IMR-90 (cell line): ENCODE measurements at regions not wholly inside any gene's neighbourhood (a gene's known extent, or its start where the extent isn't known, plus 50 kb on each side); places are given as distances from the start of the nearest gene placed in this dataset.

Experiments used
- ATAC-seq: fragments of 200-7000 bp; cut with Tn5 transposase; 2 replicates; pipeline ENCODE4 v1.9.1; 2020; ENCODE audit warnings: low read depth, mild to moderate bottlenecking, moderate library complexity
- BruUV-seq: library from RNA; stranded (reverse); fragments of 400-500 nt; replicated peaks from 2 replicates; lab custom pipeline; 2021; lab: Mats Ljungman, UMichigan
- CTCF ChIA-PET: fragments of 300-600 bp; formaldehyde crosslinking; extraction: SDS; loops from one replicate; lab custom pipeline; 2021; ENCODE audit warnings: antibody characterized with exemption; lab: Yijun Ruan, JAX
- POLR2A ChIA-PET: fragments of 300-600 bp; sonication (Branson Sonifier 250); formaldehyde crosslinking; loops from one replicate; lab custom pipeline; 2022; ENCODE audit warnings: antibody characterized with exemption; ENCODE audit not compliant: unreplicated experiment; lab: Charles Lee
- DNase-seq: peaks from one replicate; pipeline ENCODE4 v3.0.0; 2013
- H2AFZ ChIP-seq: replicated peaks from 2 replicates; pipeline ENCODE3; 2013; ENCODE audit warnings: low read length, mild to moderate bottlenecking; ENCODE audit not compliant: poor library complexity
- H2AK5ac ChIP-seq: 2 replicates; pipeline ENCODE4 v1.6.1; 2013; ENCODE audit warnings: low read depth, low read length, inconsistent platforms
- H2AK9ac ChIP-seq: replicated peaks from 2 replicates; pipeline ENCODE3; 2013; ENCODE audit warnings: mild to moderate bottlenecking, low read depth, low read length, moderate library complexity; ENCODE audit not compliant: poor library complexity
- H2BK120ac ChIP-seq: 2 replicates; pipeline ENCODE4 v1.6.1; 2013; ENCODE audit warnings: low read depth, low read length, inconsistent platforms
- H2BK15ac ChIP-seq: 3 replicates; pipeline ENCODE4 v1.6.1; 2013; ENCODE audit warnings: low read depth, low read length, inconsistent platforms
- H2BK20ac ChIP-seq: 2 replicates; pipeline ENCODE4 v1.6.1; 2013; ENCODE audit warnings: low read depth, mild to moderate bottlenecking, inconsistent platforms, low read length, moderate library complexity
- H2BK5ac ChIP-seq: 2 replicates; pipeline ENCODE4 v1.6.1; 2013; ENCODE audit warnings: mild to moderate bottlenecking, low read depth, low read length, inconsistent platforms; ENCODE audit not compliant: poor library complexity, severe bottlenecking
- H3K14ac ChIP-seq: replicated peaks from 2 replicates; pipeline ENCODE4 v1.6.1; 2013; ENCODE audit warnings: low read depth, low read length, inconsistent platforms
- H3K18ac ChIP-seq: 2 replicates; pipeline ENCODE4 v1.6.1; 2013; ENCODE audit warnings: low read depth, low read length, control low read depth
- H3K23ac ChIP-seq: 2 replicates; pipeline ENCODE4 v1.6.1; 2013; ENCODE audit warnings: low read depth, low read length, inconsistent platforms
- H3K27ac ChIP-seq: 2 replicates; pipeline ENCODE4 v1.5.1; 2013; ENCODE audit warnings: mild to moderate bottlenecking, control low read depth, low read length; ENCODE audit not compliant: insufficient read depth
- H3K27me3 ChIP-seq: 2 replicates; pipeline ENCODE4 v1.6.1; 2013; ENCODE audit warnings: low read length; ENCODE audit not compliant: control insufficient read depth, insufficient read depth
- H3K36me3 ChIP-seq: 2 replicates; pipeline ENCODE4 v1.6.1; 2013; ENCODE audit warnings: low read length, mixed read lengths; ENCODE audit not compliant: control insufficient read depth, insufficient read depth
- H3K4ac ChIP-seq: 2 replicates; pipeline ENCODE4 v1.6.1; 2013; ENCODE audit warnings: low read depth, low read length, inconsistent platforms
- H3K4me1 ChIP-seq: 2 replicates; pipeline ENCODE4 v1.6.1; 2013; ENCODE audit warnings: low read length, mixed read lengths; ENCODE audit not compliant: control insufficient read depth, insufficient read depth
- H3K4me2 ChIP-seq: 2 replicates; pipeline ENCODE4 v1.6.1; 2013; ENCODE audit warnings: low read depth, mild to moderate bottlenecking, control low read depth, low read length, moderate library complexity
- H3K4me3 ChIP-seq: 2 replicates; pipeline ENCODE4 v1.5.1; 2013; ENCODE audit warnings: low read depth, mild to moderate bottlenecking, control low read depth, low read length, moderate library complexity; ENCODE audit not compliant: insufficient read depth
- H3K56ac ChIP-seq: 2 replicates; pipeline ENCODE4 v1.6.1; 2013; ENCODE audit warnings: low read length, inconsistent platforms; ENCODE audit not compliant: insufficient read depth; ENCODE audit errors: extremely low read depth
- H3K79me1 ChIP-seq, 2 experiments: 2 replicates each; pipeline ENCODE4 v1.6.1; 2013; ENCODE audit warnings: low read length in 2 of 2, inconsistent platforms in 1 of 2, low read depth in 1 of 2
- H3K9ac ChIP-seq: 2 replicates; pipeline ENCODE4 v1.6.1; 2013; ENCODE audit warnings: low read depth, low read length, control low read depth
- H3K9me1 ChIP-seq: 2 replicates; pipeline ENCODE4 v1.6.1; 2013; ENCODE audit warnings: low read length, inconsistent platforms; ENCODE audit not compliant: insufficient read depth
- H3K9me3 ChIP-seq: 2 replicates; pipeline ENCODE4 v1.6.1; 2013; ENCODE audit warnings: low read length; ENCODE audit not compliant: control insufficient read depth, insufficient read depth
- H4K20me1 ChIP-seq: 2 replicates; pipeline ENCODE4 v1.6.1; 2013; ENCODE audit warnings: low read length, inconsistent platforms; ENCODE audit not compliant: insufficient read depth
- H4K5ac ChIP-seq: 2 replicates; pipeline ENCODE4 v1.6.1; 2013; ENCODE audit warnings: mild to moderate bottlenecking, low read depth, low read length, control low read depth
- H4K8ac ChIP-seq, 2 experiments: 2 replicates each; pipeline ENCODE4 v1.6.1; 2013; ENCODE audit warnings: low read depth in 2 of 2, low read length in 2 of 2, control low read depth in 1 of 2, inconsistent platforms in 1 of 2
- H4K91ac ChIP-seq: 2 replicates; pipeline ENCODE4 v1.6.1; 2013; ENCODE audit warnings: low read depth, low read length, inconsistent platforms; ENCODE audit not compliant: insufficient read depth
- BHLHE40 ChIP-seq: fragments of 150-350 bp; IDR thresholded peaks from 2 replicates; pipeline ENCODE4 v1.6.1; 2016; ENCODE audit warnings: mild to moderate bottlenecking, low read depth, low read length
- CEBPB ChIP-seq: IDR thresholded peaks from 2 replicates; pipeline ENCODE4 v1.6.1; 2012; ENCODE audit warnings: low read depth, low read length, improper control_type of control experiment
- CTCF ChIP-seq: conservative IDR thresholded peaks from 2 replicates; pipeline ENCODE4 v1.5.1; 2012; ENCODE audit warnings: mild to moderate bottlenecking, low read depth, low read length, improper control_type of control experiment
- FOS ChIP-seq: fragments of 150-350 bp; IDR thresholded peaks from 2 replicates; pipeline ENCODE4 v1.6.1; 2016; ENCODE audit warnings: low read depth, low read length
- MAFK ChIP-seq: IDR thresholded peaks from 2 replicates; pipeline ENCODE4 v1.6.1; 2012; ENCODE audit warnings: low read depth, low read length, improper control_type of control experiment
- MXI1 ChIP-seq: IDR thresholded peaks from 2 replicates; pipeline ENCODE4 v1.6.1; 2012; ENCODE audit warnings: low read depth, mild to moderate bottlenecking, low read length, moderate library complexity, borderline replicate concordance
- RAD21 ChIP-seq: IDR thresholded peaks from 2 replicates; pipeline ENCODE4 v1.6.1; 2012; ENCODE audit warnings: low read length, improper control_type of control experiment
- RCOR1 ChIP-seq: IDR thresholded peaks from 2 replicates; pipeline ENCODE4 v1.6.1; 2012; ENCODE audit warnings: mild to moderate bottlenecking, low read length, improper control_type of control experiment; ENCODE audit not compliant: insufficient replicate concordance
- USF2 ChIP-seq: fragments of 150-350 bp; IDR thresholded peaks from 2 replicates; pipeline ENCODE4 v1.6.1; 2017; ENCODE audit warnings: mild to moderate bottlenecking, antibody characterized with exemption, low read length, low read depth
- WGBS, 2 experiments: methylation state at CpG; one replicate each; pipeline versions ENCODE4 v1.1.5 to v1.1.7; 2013; ENCODE audit warnings: missing lambda C conversion rate in 2 of 2; ENCODE audit not compliant: insufficient read length in 1 of 2; ENCODE audit errors: extremely low coverage in 2 of 2; 5-methylcytosine and 5-hydroxymethylcytosine counted together
- dilution Hi-C: fragments of 300-500 bp; cut with HindIII; formaldehyde crosslinking; loops from one replicate; pipeline ENCODE4 v1.14.3; 2018; ENCODE audit warnings: low sequenced_read_pairs; ENCODE audit not compliant: unreplicated experiment
- in situ Hi-C: fragments of 300-500 bp; cut with MboI; formaldehyde crosslinking; loops from 3 replicates; pipeline ENCODE4 v1.14.3; 2019; ENCODE audit warnings: low sequenced_read_pairs, inconsistent platforms, mixed read lengths
- intact Hi-C: fragments of 100-400 bp; cut with micrococcal nuclease; formaldehyde crosslinking; loops from 2 replicates; pipeline ENCODE4 v1.10.0; 2022
- TF ChIP-seq, protein P1 (sequence below): fragments of 150-350 bp; IDR thresholded peaks from 2 replicates; pipeline ENCODE4 v1.6.1; 2016; ENCODE audit warnings: low read depth, mild to moderate bottlenecking, low read length, moderate library complexity, borderline replicate concordance

DNA sequence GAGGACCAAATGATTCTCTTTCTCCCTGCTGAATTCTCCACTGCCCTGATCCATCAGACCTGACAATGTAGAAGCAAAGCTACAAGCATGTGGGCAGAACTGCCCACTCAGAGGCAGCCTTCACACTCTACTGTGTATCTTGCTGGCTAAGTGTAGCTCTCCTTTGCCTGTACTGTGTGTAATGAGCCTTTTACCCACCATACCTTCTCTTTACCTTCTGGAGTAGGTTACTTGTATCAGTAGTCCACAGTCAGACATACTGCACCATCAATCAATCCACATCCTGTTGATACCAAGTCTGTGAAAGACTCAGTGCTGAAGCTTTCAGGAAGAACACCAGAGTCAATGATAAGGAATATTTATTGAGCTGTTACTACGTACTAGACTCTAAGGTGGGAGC is 440.7 kb upstream of the ARHGEF26 start:
- H3K4ac ChIP-seq = no peak overlapping the region
- intact Hi-C loops = no loop called here
- H2BK120ac ChIP-seq = no peak overlapping the region
- POLR2A ChIA-PET = interaction anchor here (0.5 kb wide), 1 partner anchor 37 kb away, joined by 3 read pairs; no protein-coding TSS in a partner anchor
- no peak overlapping the region for H3K27ac ChIP-seq
- H3K36me3 ChIP-seq = no peaks in the 10 kb centered on the region
- dilution Hi-C loops = no loop called here
- no peak overlapping the region for H2BK5ac ChIP-seq
- no peak overlapping the region for H3K14ac ChIP-seq
- CTCF ChIA-PET = no interaction called here
- H3K79me1 ChIP-seq = no peaks in the 10 kb centered on the region
- no peak overlapping the region for H4K91ac ChIP-seq
- no TSS peak for BruUV-seq
- H4K5ac ChIP-seq = no peak overlapping the region
- in situ Hi-C loops = no loop called here
- no peak overlapping the region for H3K4me3 ChIP-seq
- H4K20me1 ChIP-seq = no peaks in the 10 kb centered on the region
- no peak for ATAC-seq
- H3K23ac ChIP-seq = no peak overlapping the region
- WGBS, 2 experiments = no CpG with 5 or more reads among the region's 1 CpG
- no peaks in the 10 kb centered on the region for H3K9me1 ChIP-seq
- no peak overlapping the region for H2BK20ac ChIP-seq
- DNase-seq = no peak
- no peaks in the 10 kb centered on the region for H3K27me3 ChIP-seq
- no peak overlapping the region for H3K56ac ChIP-seq
- no peak overlapping the region for H2BK15ac ChIP-seq
- H2AFZ ChIP-seq = no peak overlapping the region
- TF ChIP-seq RCOR1 (no peak), USF2 (no peak), CEBPB (no peak), MXI1 (no peak), MAFK (no peak), FOS (no peak), BHLHE40 (no peak), CTCF (no peak), RAD21 (no peak)
- TF ChIP-seq, protein P1, sequence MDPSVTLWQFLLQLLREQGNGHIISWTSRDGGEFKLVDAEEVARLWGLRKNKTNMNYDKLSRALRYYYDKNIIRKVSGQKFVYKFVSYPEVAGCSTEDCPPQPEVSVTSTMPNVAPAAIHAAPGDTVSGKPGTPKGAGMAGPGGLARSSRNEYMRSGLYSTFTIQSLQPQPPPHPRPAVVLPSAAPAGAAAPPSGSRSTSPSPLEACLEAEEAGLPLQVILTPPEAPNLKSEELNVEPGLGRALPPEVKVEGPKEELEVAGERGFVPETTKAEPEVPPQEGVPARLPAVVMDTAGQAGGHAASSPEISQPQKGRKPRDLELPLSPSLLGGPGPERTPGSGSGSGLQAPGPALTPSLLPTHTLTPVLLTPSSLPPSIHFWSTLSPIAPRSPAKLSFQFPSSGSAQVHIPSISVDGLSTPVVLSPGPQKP = no peak
- H3K18ac ChIP-seq = no peak overlapping the region
- no peak overlapping the region for H3K9ac ChIP-seq
- no peaks in the 10 kb centered on the region for H3K9me3 ChIP-seq
- H3K4me2 ChIP-seq = no peak overlapping the region
- no peak overlapping the region for H4K8ac ChIP-seq
- H2AK9ac ChIP-seq = no peak overlapping the region
- no peaks in the 10 kb centered on the region for H3K4me1 ChIP-seq
- H2AK5ac ChIP-seq = no peak overlapping the region
